Chondrocyte (in vitro differentiated cells): ENCODE measurements at regions not wholly inside any gene's neighbourhood (a gene's known extent, or its start where the extent isn't known, plus 50 kb on each side); places are given as distances from the start of the nearest gene placed in this dataset.

ENCODE experiments used
- DNase-seq: peaks from one replicate; pipeline ENCODE4 v3.0.0; 2021; ENCODE audit warnings: mixed read lengths, low spot score
- H3K27ac Mint-ChIP-seq: one replicate; pipeline ENCODE4 v1.8.0; 2021; ENCODE audit warnings: mild to moderate bottlenecking, moderate library complexity, mixed read lengths; ENCODE audit not compliant: unreplicated experiment
- H3K27me3 Mint-ChIP-seq: 2 replicates; pipeline ENCODE4 v1.8.0; 2021; ENCODE audit warnings: low read depth, mixed read lengths
- H3K36me3 Mint-ChIP-seq: 2 replicates; pipeline ENCODE4 v1.8.0; 2021; ENCODE audit warnings: low read depth, mixed read lengths
- H3K4me1 Mint-ChIP-seq: 2 replicates; pipeline ENCODE4 v1.8.0; 2021; ENCODE audit warnings: low read depth, mild to moderate bottlenecking, mixed read lengths
- H3K4me3 Mint-ChIP-seq: one replicate; pipeline ENCODE4 v1.8.0; 2021; ENCODE audit warnings: mild to moderate bottlenecking, moderate library complexity, mixed read lengths; ENCODE audit not compliant: unreplicated experiment
- H3K9me3 Mint-ChIP-seq: 2 replicates; pipeline ENCODE4 v1.8.0; 2021; ENCODE audit warnings: low read depth, mixed read lengths
- TF ChIP-seq, protein P1 (sequence below): fragments of 200-600 bp; sonication (generic); IDR thresholded peaks from 2 replicates; pipeline ENCODE4 v1.5.0; 2021; ENCODE audit warnings: antibody characterized with exemption, mild to moderate bottlenecking, moderate library complexity

DNA sequence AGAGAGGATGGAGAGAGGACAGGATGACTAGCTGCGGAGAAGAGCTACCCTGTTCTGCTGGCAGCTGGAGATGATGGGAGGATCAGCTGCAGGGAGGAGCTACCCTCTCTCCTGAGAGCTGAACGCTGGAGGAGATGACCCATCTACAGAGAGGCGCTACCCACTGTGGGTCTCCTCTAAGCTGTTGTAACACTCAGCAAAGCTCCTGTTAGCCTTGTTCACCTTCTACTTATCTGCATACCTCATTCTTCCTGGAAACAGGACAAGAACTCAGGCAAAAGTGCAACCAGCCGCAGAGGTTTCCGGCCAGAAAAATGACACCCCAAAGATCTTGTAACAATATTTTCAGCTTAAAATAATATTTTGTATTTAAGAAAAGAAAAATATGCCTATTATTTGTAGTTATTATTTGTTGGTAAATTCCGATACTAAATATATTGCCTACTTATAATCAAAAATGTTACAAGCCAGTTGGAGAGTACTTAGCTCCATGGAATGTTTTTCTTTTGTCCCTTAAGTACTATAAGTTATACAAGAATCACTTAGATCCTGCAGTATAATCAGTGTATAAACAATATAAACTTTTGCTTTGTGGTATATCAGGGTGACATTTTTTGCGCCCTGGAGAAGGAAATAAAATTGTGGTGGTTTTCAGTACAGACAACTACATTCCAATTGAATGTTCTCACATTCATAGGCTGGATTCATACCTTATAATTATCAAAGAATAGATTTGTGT is 1188.0 kb upstream of the CADM2 start:
- Mint-ChIP-seq H3K36me3 (no peaks in the 10 kb centered on the region), H3K4me1 (no peaks in the 10 kb centered on the region), H3K27me3 (no peaks in the 10 kb centered on the region), H3K4me3 (no peak overlapping the region), H3K27ac (no peak overlapping the region), H3K9me3 (peaks cover 3% of the 10 kb centered on the region)
- TF ChIP-seq, protein P1, sequence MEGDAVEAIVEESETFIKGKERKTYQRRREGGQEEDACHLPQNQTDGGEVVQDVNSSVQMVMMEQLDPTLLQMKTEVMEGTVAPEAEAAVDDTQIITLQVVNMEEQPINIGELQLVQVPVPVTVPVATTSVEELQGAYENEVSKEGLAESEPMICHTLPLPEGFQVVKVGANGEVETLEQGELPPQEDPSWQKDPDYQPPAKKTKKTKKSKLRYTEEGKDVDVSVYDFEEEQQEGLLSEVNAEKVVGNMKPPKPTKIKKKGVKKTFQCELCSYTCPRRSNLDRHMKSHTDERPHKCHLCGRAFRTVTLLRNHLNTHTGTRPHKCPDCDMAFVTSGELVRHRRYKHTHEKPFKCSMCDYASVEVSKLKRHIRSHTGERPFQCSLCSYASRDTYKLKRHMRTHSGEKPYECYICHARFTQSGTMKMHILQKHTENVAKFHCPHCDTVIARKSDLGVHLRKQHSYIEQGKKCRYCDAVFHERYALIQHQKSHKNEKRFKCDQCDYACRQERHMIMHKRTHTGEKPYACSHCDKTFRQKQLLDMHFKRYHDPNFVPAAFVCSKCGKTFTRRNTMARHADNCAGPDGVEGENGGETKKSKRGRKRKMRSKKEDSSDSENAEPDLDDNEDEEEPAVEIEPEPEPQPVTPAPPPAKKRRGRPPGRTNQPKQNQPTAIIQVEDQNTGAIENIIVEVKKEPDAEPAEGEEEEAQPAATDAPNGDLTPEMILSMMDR: no peak
- no peak for DNase-seq

- TF ChIP-seq, protein P1: no peak
Measured at GRCh38 chr3:83802801-83803200, 1156.0 kb upstream of the CADM2 start.

DNA sequence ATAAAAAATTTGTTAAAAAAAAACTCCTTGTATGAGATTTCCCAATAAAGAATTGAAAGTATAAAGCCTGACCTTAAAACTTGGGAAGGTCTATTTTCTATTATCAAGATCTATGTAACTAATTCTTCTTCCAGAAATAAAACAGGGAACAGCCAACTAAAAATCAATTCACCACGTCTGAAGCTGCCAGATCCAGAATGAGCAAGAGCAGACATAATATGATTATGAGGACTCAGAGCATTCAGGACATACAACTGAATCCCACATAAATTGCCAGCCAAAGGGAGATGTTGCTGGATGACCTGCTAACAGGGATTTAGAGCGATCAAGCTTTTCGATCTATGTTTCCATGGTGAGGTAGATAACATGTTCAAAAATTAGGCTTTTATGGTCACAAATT is 1151.3 kb upstream of the CADM2 start:
- TF ChIP-seq, protein P1: no peak
- Mint-ChIP-seq H3K27ac (no peak overlapping the region), H3K4me1 (no peaks in the 10 kb centered on the region), H3K9me3 (peaks cover 14% of the 10 kb centered on the region), H3K4me3 (no peak overlapping the region), H3K27me3 (no peaks in the 10 kb centered on the region), H3K36me3 (no peaks in the 10 kb centered on the region)
- DNase-seq: no peak

More at GRCh38 chr3:83802801-83803200, 1156.0 kb upstream of the CADM2 start:
- no peaks in the 10 kb centered on the region for H3K27me3 Mint-ChIP-seq
- H3K36me3 Mint-ChIP-seq: no peaks in the 10 kb centered on the region
- H3K27ac Mint-ChIP-seq: no peak overlapping the region
- no peaks in the 10 kb centered on the region for H3K4me1 Mint-ChIP-seq
- H3K9me3 Mint-ChIP-seq: no peaks in the 10 kb centered on the region
- no peak for DNase-seq
- H3K4me3 Mint-ChIP-seq: no peak overlapping the region

GRCh38 chr3:83813176-83813575 is 1145.6 kb upstream of the CADM2 start:
- DNase-seq: no peak
- no peak overlapping the region for H3K27ac Mint-ChIP-seq
- no peak overlapping the region for H3K4me3 Mint-ChIP-seq
- H3K36me3 Mint-ChIP-seq: no peaks in the 10 kb centered on the region
- TF ChIP-seq, protein P1: no peak
- peaks cover 2% of the 10 kb centered on the region for H3K27me3 Mint-ChIP-seq
- H3K9me3 Mint-ChIP-seq: peaks cover 17% of the 10 kb centered on the region
- H3K4me1 Mint-ChIP-seq: no peaks in the 10 kb centered on the region

- no peak overlapping the region for H3K27ac Mint-ChIP-seq
- H3K36me3 Mint-ChIP-seq: no peaks in the 10 kb centered on the region
- H3K4me1 Mint-ChIP-seq: no peaks in the 10 kb centered on the region
- no peak for DNase-seq
- no peak overlapping the region for H3K4me3 Mint-ChIP-seq
- peaks cover 2% of the 10 kb centered on the region for H3K27me3 Mint-ChIP-seq
- TF ChIP-seq, protein P1: no peak
- H3K9me3 Mint-ChIP-seq: peaks cover 4% of the 10 kb centered on the region
Measured at GRCh38 chr3:83816653-83817052, 1142.1 kb upstream of the CADM2 start.
